K562 (cell line): ENCODE measurements at regions not wholly inside any gene's neighbourhood (a gene's known extent, or its start where the extent isn't known, plus 50 kb on each side); places are given as distances from the start of the nearest gene placed in this dataset.

Experiments
- ATAC-seq: fragments of 200-7000 bp; cut with Tn5 transposase; 3 replicates; pipeline ENCODE4 v1.9.1; 2020; ENCODE audit warnings: moderate library complexity
- BruUV-seq: library from RNA; stranded (reverse); fragments of 400-500 nt; replicated peaks from 2 replicates; lab custom pipeline; 2021; lab: Mats Ljungman, UMichigan
- CTCF ChIA-PET: fragments of 300-600 bp; formaldehyde crosslinking; extraction: SDS; loops from one replicate; lab custom pipeline; 2021; ENCODE audit warnings: low intra/inter-chr PET ratio; lab: Yijun Ruan, JAX
- POLR2A ChIA-PET: fragments of 300-600, 350-650 bp; sonication (Branson Sonifier 250); formaldehyde crosslinking; extraction: SDS; loops from one replicate; lab custom pipeline; 2021; ENCODE audit warnings: antibody characterized with exemption, inconsistent platforms; lab: Yijun Ruan, JAX
- DNase-seq, 4 experiments: peaks; one replicate each; pipeline versions ENCODE4 v3.0.0 to v3.0.0-alpha.2; 2011 to 2018; ENCODE audit warnings: low spot score in 3 of 4, mixed read lengths in 3 of 4; ENCODE audit errors: extremely low read depth in 1 of 4
- FAIRE-seq: peaks from 2 replicates; lab custom pipeline; 2011; peaks lifted over from hg19 to GRCh38; lab: Jason Lieb, UNC
- H2AFZ ChIP-seq: 2 replicates; pipeline ENCODE4 v1.6.0; 2011; ENCODE audit warnings: low read depth, low read length, control low read depth, inconsistent platforms
- H3K27ac ChIP-seq: fragments of 200-600 bp; 3 replicates; pipeline ENCODE4 v1.8.0; 2011; ENCODE audit warnings: low read depth, mild to moderate bottlenecking, control low read depth, inconsistent platforms, low read length, moderate library complexity, mixed read lengths; ENCODE audit errors: extremely low read depth
- H3K27me3 ChIP-seq, 2 experiments: fragments of 300-600 bp in 1 of 2; 2 replicates in 1 of 2; 3 replicates in 1 of 2; pipeline versions ENCODE4 v1.6.0 to v1.8.0; 2011; ENCODE audit warnings: inconsistent platforms in 2 of 2, low read length in 2 of 2, mild to moderate bottlenecking in 1 of 2, mixed read lengths in 1 of 2, moderate library complexity in 1 of 2; ENCODE audit not compliant: control insufficient read depth in 2 of 2, insufficient read depth in 2 of 2
- H3K36me3 ChIP-seq: fragments of 300-600 bp; 3 replicates; pipeline ENCODE4 v1.8.0; 2011; ENCODE audit warnings: mild to moderate bottlenecking, low read length, inconsistent platforms; ENCODE audit not compliant: control insufficient read depth, insufficient read depth
- H3K4me1 ChIP-seq, 2 experiments: fragments of 200-600 bp in 1 of 2; replicated peaks in 1 of 2; 2 replicates in 1 of 2; 3 replicates in 1 of 2; pipeline versions ENCODE4 v1.5.1 to v1.8.0; 2011; ENCODE audit warnings: inconsistent platforms in 2 of 2, low read length in 2 of 2, mild to moderate bottlenecking in 1 of 2, mixed read lengths in 1 of 2, moderate library complexity in 1 of 2; ENCODE audit not compliant: control insufficient read depth in 2 of 2, insufficient read depth in 2 of 2
- H3K4me2 ChIP-seq: 2 replicates; pipeline ENCODE4 v1.6.1; 2011; ENCODE audit warnings: low read length, control low read depth, inconsistent platforms, mixed read lengths; ENCODE audit not compliant: insufficient read depth
- H3K4me3 ChIP-seq: fragments of 200-600 bp; sonication (generic), shearing (Covaris generic); 2 replicates; pipeline ENCODE4 v1.5.1; 2016; ENCODE audit warnings: control low read depth, inconsistent platforms
- H3K79me2 ChIP-seq: fragments of 200-600 bp; 3 replicates; pipeline ENCODE4 v1.8.0; 2011; ENCODE audit warnings: low read length, inconsistent platforms; ENCODE audit not compliant: control insufficient read depth, insufficient read depth
- H3K9ac ChIP-seq, 2 experiments: 2 replicates each; pipeline versions ENCODE4 v1.6.0 to v1.6.1; 2011; ENCODE audit warnings: low read depth in 2 of 2, low read length in 2 of 2, control low read depth in 1 of 2, inconsistent platforms in 1 of 2, mild to moderate bottlenecking in 1 of 2, mixed read lengths in 1 of 2; ENCODE audit not compliant: insufficient read depth in 1 of 2
- H3K9me1 ChIP-seq: one replicate; pipeline ENCODE4 v1.6.0; 2011; ENCODE audit warnings: inconsistent platforms, mild to moderate bottlenecking, low read length, moderate library complexity; ENCODE audit not compliant: control insufficient read depth, insufficient read depth
- H3K9me3 ChIP-seq: replicated peaks from 2 replicates; pipeline ENCODE4 v1.5.1; 2011; ENCODE audit warnings: low read depth, low read length, inconsistent platforms; ENCODE audit not compliant: control insufficient read depth, insufficient read depth
- H4K20me1 ChIP-seq: replicated peaks from 2 replicates; pipeline ENCODE4 v1.6.1; 2011; ENCODE audit warnings: low read length, inconsistent platforms, mixed read lengths; ENCODE audit not compliant: control insufficient read depth, insufficient read depth
- BRD9 ChIP-seq: fragments of 450-650 bp; IDR thresholded peaks from 2 replicates; pipeline ENCODE4 v1.6.1; 2018; ENCODE audit warnings: low read depth; ENCODE audit not compliant: partially characterized antibody
- CAMTA2 ChIP-seq: fragments of 250-450 bp; sonication (Bioruptor Pico); conservative IDR thresholded peaks from 2 replicates; pipeline ENCODE4 v1.5.1; 2022
- DIDO1 ChIP-seq: fragments of 450-650 bp; IDR thresholded peaks from 2 replicates; pipeline ENCODE4 v1.6.1; 2016; ENCODE audit warnings: low read depth, missing biosample characterization, missing genetic modification characterization
- FOS ChIP-seq: IDR thresholded peaks from 3 replicates; pipeline ENCODE4 v1.6.1; 2011; ENCODE audit not compliant: insufficient read length; ENCODE audit errors: extremely low read depth
- KHSRP ChIP-seq: fragments of 450-650 bp; IDR thresholded peaks from 2 replicates; pipeline ENCODE4 v1.6.1; 2017
- MAZ ChIP-seq, 2 experiments: fragments of 450-650 bp in 1 of 2; sonication (generic) in 1 of 2; formaldehyde crosslinking; IDR thresholded peaks in 1 of 2; conservative IDR thresholded peaks in 1 of 2; 2 replicates each; pipeline versions ENCODE4 v1.4.0 to v1.5.0; 2020; ENCODE audit warnings: mild to moderate bottlenecking in 1 of 2, missing genetic modification reagents in 1 of 2
- MIER1 ChIP-seq: fragments of 450-650 bp; IDR thresholded peaks from 2 replicates; pipeline ENCODE4 v1.6.1; 2016; ENCODE audit warnings: antibody characterized with exemption, mild to moderate bottlenecking, low read depth
- MYBL2 ChIP-seq, 2 experiments: fragments of 450-650 bp in 1 of 2; sonication (generic) in 1 of 2; formaldehyde crosslinking in 1 of 2; IDR thresholded peaks; 2 replicates each; pipeline versions ENCODE4 v1.6.1 to v1.8.1; 2017 to 2022; ENCODE audit warnings: borderline replicate concordance in 1 of 2, inconsistent platforms in 1 of 2, low read depth in 1 of 2, mild to moderate bottlenecking in 1 of 2, missing genetic modification reagents in 1 of 2, moderate library complexity in 1 of 2
- PCBP2 ChIP-seq: fragments of 200-400 bp; formaldehyde crosslinking; IDR thresholded peaks from 2 replicates; pipeline ENCODE4 v1.6.1; 2018; ENCODE audit warnings: low read length, low read depth, mild to moderate bottlenecking, moderate library complexity; ENCODE audit not compliant: poor library complexity, severe bottlenecking
- SP1 ChIP-seq: sonication (generic); formaldehyde crosslinking; IDR thresholded peaks from 2 replicates; pipeline ENCODE4 v1.8.1; 2022; ENCODE audit warnings: mild to moderate bottlenecking, missing genetic modification reagents
- TEAD1 ChIP-seq, 2 experiments: fragments of 450-650 bp in 1 of 2; sonication (generic) in 1 of 2; formaldehyde crosslinking; IDR thresholded peaks; 2 replicates each; pipeline versions ENCODE4 v1.4.0 to v1.8.0; 2020 to 2022; ENCODE audit warnings: mild to moderate bottlenecking in 2 of 2, missing genetic modification reagents in 1 of 2
- ZNF586 ChIP-seq: fragments of 450-650 bp; formaldehyde crosslinking; conservative IDR thresholded peaks from 2 replicates; pipeline ENCODE4 v1.4.0; 2020; ENCODE audit warnings: mild to moderate bottlenecking, moderate library complexity
- ZNF77 ChIP-seq: fragments of 250-450 bp; sonication (Bioruptor Pico); IDR thresholded peaks from 2 replicates; pipeline ENCODE4 v1.5.0; 2020
- WGBS: fragments of 100-300 bp; shearing (Covaris generic); methylation state at CpG from one replicate; pipeline ENCODE4 v1.1.6; 2016; ENCODE audit warnings: low coverage, mixed read lengths; ENCODE audit not compliant: insufficient coverage; ENCODE audit errors: missing lambda C conversion rate; 5-methylcytosine and 5-hydroxymethylcytosine counted together
- in situ Hi-C: fragments of 300-500 bp; cut with MboI; formaldehyde crosslinking; loops from 4 replicates; pipeline ENCODE4 v1.15.0; 2018; ENCODE audit warnings: inconsistent platforms, mixed read lengths
- intact Hi-C: fragments of 100-400 bp; cut with micrococcal nuclease; formaldehyde crosslinking; loops from 2 replicates; pipeline ENCODE4 v1.14.2; 2022
- TF ChIP-seq, protein P1 (sequence below): sonication (generic); formaldehyde crosslinking; IDR thresholded peaks from 2 replicates; pipeline ENCODE4 v1.8.0; 2023; ENCODE audit warnings: mild to moderate bottlenecking, missing genetic modification reagents
- TF ChIP-seq, protein P2 (sequence below), 2 experiments: fragments of 450-650 bp; IDR thresholded peaks; 2 replicates each; pipeline ENCODE4 v1.6.1; 2016
- TF ChIP-seq, protein P3 (sequence below): fragments of 450-650 bp; formaldehyde crosslinking; IDR thresholded peaks from 2 replicates; pipeline ENCODE4 v1.4.0; 2020; ENCODE audit warnings: mild to moderate bottlenecking, moderate library complexity

DNA sequence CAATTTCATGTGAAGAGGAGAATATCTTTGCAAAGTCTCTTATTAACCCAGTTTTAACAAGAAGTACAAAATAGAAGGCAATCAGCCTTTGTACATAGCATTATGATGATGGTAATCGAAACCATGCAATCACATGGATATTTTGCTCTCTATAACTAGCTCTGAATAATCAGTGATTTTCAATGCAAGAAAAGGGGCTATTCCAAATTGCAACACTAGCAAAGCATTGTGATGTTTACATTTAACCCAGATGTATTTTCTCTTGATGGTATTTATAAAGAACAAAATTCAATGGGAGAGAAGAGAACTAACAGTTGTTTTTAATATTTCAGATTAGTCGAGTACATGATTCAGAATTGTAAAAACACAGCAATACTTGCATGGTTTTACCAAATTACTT lies 437.5 kb upstream of the DMAC1 start:
- ATAC-seq (no peak), FAIRE-seq (no peak), DNase-seq (no peak)
- POLR2A ChIA-PET, result no interaction called here
- Histone ChIP-seq H3K27me3 (no peaks in the 10 kb centered on the region), H3K79me2 (no peaks in the 10 kb centered on the region), H2AFZ (no peak overlapping the region), H3K9ac (no peak overlapping the region), H3K36me3 (no peaks in the 10 kb centered on the region), H3K4me3 (no peak overlapping the region), H3K4me2 (no peak overlapping the region), H3K27ac (no peak overlapping the region), H3K9me3 (no peaks in the 10 kb centered on the region), H4K20me1 (no peaks in the 10 kb centered on the region), H3K9me1 (no peaks in the 10 kb centered on the region), H3K4me1 (no peaks in the 10 kb centered on the region)
- CTCF ChIA-PET, result no interaction called here
- intact Hi-C loops (no loop called here), in situ Hi-C loops (no loop called here)
- 0% methylated on average over 1 of the region's 2 CpGs for WGBS
- BruUV-seq, result no TSS peak
- TF ChIP-seq BRD9 (no peak), MAZ (CRISPR knock-in tag; conservative IDR thresholded peaks at IDR 0.05 in 1 of 2, IDR thresholded peaks at IDR 0.05 in 1 of 2) (no peak), KHSRP (no peak), MYBL2 (IDR thresholded peaks at IDR 0.05; ENCODE audit: low read depth) (no peak), MYBL2 (CRISPR knock-in tag; IDR thresholded peaks at IDR 0.05; ENCODE audit: borderline replicate concordance) (no peak), ZNF586 (CRISPR knock-in tag) (no peak), MIER1 (no peak), DIDO1 (no peak), PCBP2 (no peak), ZNF77 (CRISPR knock-in tag) (no peak), TEAD1 (CRISPR knock-in tag; IDR thresholded peaks at IDR 0.05) (no peak), CAMTA2 (no peak), SP1 (no peak), FOS (no peak)
- TF ChIP-seq, protein P1, sequence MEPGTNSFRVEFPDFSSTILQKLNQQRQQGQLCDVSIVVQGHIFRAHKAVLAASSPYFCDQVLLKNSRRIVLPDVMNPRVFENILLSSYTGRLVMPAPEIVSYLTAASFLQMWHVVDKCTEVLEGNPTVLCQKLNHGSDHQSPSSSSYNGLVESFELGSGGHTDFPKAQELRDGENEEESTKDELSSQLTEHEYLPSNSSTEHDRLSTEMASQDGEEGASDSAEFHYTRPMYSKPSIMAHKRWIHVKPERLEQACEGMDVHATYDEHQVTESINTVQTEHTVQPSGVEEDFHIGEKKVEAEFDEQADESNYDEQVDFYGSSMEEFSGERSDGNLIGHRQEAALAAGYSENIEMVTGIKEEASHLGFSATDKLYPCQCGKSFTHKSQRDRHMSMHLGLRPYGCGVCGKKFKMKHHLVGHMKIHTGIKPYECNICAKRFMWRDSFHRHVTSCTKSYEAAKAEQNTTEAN (CRISPR knock-in tag), result no peak
- TF ChIP-seq, protein P2, sequence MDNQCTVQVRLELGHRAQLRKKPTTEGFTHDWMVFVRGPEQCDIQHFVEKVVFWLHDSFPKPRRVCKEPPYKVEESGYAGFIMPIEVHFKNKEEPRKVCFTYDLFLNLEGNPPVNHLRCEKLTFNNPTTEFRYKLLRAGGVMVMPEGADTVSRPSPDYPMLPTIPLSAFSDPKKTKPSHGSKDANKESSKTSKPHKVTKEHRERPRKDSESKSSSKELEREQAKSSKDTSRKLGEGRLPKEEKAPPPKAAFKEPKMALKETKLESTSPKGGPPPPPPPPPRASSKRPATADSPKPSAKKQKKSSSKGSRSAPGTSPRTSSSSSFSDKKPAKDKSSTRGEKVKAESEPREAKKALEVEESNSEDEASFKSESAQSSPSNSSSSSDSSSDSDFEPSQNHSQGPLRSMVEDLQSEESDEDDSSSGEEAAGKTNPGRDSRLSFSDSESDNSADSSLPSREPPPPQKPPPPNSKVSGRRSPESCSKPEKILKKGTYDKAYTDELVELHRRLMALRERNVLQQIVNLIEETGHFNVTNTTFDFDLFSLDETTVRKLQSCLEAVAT (IDR thresholded peaks at IDR 0.05), result no peak
- TF ChIP-seq, protein P3, sequence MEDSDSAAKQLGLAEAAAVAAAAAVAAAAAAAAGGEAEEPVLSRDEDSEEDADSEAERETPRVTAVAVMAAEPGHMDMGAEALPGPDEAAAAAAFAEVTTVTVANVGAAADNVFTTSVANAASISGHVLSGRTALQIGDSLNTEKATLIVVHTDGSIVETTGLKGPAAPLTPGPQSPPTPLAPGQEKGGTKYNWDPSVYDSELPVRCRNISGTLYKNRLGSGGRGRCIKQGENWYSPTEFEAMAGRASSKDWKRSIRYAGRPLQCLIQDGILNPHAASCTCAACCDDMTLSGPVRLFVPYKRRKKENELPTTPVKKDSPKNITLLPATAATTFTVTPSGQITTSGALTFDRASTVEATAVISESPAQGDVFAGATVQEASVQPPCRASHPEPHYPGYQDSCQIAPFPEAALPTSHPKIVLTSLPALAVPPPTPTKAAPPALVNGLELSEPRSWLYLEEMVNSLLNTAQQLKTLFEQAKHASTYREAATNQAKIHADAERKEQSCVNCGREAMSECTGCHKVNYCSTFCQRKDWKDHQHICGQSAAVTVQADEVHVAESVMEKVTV, result no peak
